HEK293T (cell line): ENCODE measurements at regions not wholly inside any gene's neighbourhood (a gene's known extent, or its start where the extent isn't known, plus 50 kb on each side); places are given as distances from the start of the nearest gene placed in this dataset.

ENCODE experiments used
- ELF4 ChIP-seq: fragments of 450-650 bp; IDR thresholded peaks from 2 replicates; pipeline ENCODE4 v1.6.1; 2017; ENCODE audit warnings: antibody characterized with exemption
- LEF1 ChIP-seq: fragments of 450-650 bp; IDR thresholded peaks from 2 replicates; pipeline ENCODE4 v1.6.1; 2017; ENCODE audit warnings: mild to moderate bottlenecking, borderline replicate concordance
- TARDBP ChIP-seq: fragments of 450-650 bp; IDR thresholded peaks from 2 replicates; pipeline ENCODE4 v1.6.1; 2016
- TF ChIP-seq, protein P1 (sequence below): fragments of 450-650 bp; IDR thresholded peaks from 2 replicates; pipeline ENCODE4 v1.6.1; 2016

DNA sequence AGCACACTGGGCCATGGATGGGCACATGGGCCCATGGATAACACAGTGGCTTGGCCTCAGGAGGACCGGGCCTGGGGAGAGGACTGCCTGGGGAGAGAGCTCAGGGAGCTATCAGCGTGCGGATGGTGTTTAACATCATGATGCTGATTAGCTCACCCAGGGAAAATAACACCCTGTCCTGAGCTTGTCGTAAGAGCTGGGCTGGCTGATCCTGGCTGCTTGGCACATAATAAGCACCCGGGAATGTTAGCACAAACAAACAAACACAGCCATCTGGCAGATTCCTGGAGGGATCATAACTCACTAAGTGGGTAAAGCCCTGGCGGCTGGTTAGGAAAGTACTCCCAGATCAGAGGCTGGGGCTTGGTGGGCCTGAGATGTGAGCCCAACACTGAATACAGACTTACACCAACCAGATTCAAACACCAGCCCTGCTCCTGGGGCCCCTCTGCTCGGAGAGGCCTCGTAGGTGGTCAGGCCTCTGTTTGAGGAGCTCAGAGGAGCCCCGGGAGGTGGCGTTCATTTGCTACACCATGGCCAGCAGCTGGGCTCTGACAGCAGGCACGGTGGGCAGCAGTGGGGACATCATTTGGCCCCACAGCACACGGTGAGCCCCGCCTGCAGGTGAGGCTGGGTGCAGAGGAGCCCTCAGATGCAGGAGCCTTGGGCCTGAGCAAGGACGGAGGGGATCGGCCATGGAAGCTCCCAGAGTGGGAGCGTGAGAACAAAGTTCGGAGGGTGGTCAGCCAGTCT, 193.4 kb upstream of the HDAC4 start:
- TF ChIP-seq LEF1 (no peak), ELF4 (no peak), TARDBP (no peak)
- TF ChIP-seq, protein P1, sequence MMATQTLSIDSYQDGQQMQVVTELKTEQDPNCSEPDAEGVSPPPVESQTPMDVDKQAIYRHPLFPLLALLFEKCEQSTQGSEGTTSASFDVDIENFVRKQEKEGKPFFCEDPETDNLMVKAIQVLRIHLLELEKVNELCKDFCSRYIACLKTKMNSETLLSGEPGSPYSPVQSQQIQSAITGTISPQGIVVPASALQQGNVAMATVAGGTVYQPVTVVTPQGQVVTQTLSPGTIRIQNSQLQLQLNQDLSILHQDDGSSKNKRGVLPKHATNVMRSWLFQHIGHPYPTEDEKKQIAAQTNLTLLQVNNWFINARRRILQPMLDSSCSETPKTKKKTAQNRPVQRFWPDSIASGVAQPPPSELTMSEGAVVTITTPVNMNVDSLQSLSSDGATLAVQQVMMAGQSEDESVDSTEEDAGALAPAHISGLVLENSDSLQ = no peak
